Naive B cell (primary cell): ENCODE measurements at regions not wholly inside any gene's neighbourhood (a gene's known extent, or its start where the extent isn't known, plus 50 kb on each side); places are given as distances from the start of the nearest gene placed in this dataset.
A peak's percentile ranks its signal among the peaks of the same experiment; 100 is the strongest.
"Not testable (repeated sequence)": the region's sequence is repeated elsewhere in the genome, so short reads cannot be mapped to it uniquely, and the experiment has no call there.

Experiments
- ATAC-seq, 2 donors: fragments of 150-1000 bp; cut with Tn5 transposase; 2 replicates each; pipeline ENCODE4 v1.10.0; 2021; ENCODE audit warnings: low read depth in 2 of 2, mild to moderate bottlenecking in 2 of 2, moderate library complexity in 2 of 2
- DNase-seq: peaks from one replicate; pipeline ENCODE4 v3.0.0; 2022
- H3K27ac Mint-ChIP-seq, 6 donors: one replicate each; pipeline ENCODE4 v1.8.0; 2020 to 2022; ENCODE audit warnings: mild to moderate bottlenecking in 6 of 6, mixed read lengths in 6 of 6, moderate library complexity in 5 of 6, inconsistent platforms in 2 of 6
- H3K27me3 Mint-ChIP-seq, 3 donors: one replicate each; pipeline ENCODE4 v1.8.0; 2021 to 2022; ENCODE audit warnings: mixed read lengths in 3 of 3, mild to moderate bottlenecking in 1 of 3
- H3K36me3 Mint-ChIP-seq, 2 donors: one replicate each; pipeline ENCODE4 v1.8.0; 2020 to 2022; ENCODE audit warnings: mixed read lengths in 2 of 2, inconsistent platforms in 1 of 2, mild to moderate bottlenecking in 1 of 2
- H3K4me1 Mint-ChIP-seq, 3 donors: one replicate each; pipeline ENCODE4 v1.8.0; 2020 to 2022; ENCODE audit warnings: mixed read lengths in 3 of 3, inconsistent platforms in 1 of 3, mild to moderate bottlenecking in 1 of 3, moderate library complexity in 1 of 3
- H3K4me3 Mint-ChIP-seq, 8 donors: one replicate each; pipeline ENCODE4 v1.8.0; 2020 to 2022; ENCODE audit warnings: mild to moderate bottlenecking in 8 of 8, mixed read lengths in 8 of 8, moderate library complexity in 8 of 8, inconsistent platforms in 2 of 8
- H3K9me3 Mint-ChIP-seq, 7 donors: one replicate each; pipeline ENCODE4 v1.8.0; 2020 to 2022; ENCODE audit warnings: mixed read lengths in 7 of 7, mild to moderate bottlenecking in 5 of 7, inconsistent platforms in 2 of 7, moderate library complexity in 1 of 7

DNA sequence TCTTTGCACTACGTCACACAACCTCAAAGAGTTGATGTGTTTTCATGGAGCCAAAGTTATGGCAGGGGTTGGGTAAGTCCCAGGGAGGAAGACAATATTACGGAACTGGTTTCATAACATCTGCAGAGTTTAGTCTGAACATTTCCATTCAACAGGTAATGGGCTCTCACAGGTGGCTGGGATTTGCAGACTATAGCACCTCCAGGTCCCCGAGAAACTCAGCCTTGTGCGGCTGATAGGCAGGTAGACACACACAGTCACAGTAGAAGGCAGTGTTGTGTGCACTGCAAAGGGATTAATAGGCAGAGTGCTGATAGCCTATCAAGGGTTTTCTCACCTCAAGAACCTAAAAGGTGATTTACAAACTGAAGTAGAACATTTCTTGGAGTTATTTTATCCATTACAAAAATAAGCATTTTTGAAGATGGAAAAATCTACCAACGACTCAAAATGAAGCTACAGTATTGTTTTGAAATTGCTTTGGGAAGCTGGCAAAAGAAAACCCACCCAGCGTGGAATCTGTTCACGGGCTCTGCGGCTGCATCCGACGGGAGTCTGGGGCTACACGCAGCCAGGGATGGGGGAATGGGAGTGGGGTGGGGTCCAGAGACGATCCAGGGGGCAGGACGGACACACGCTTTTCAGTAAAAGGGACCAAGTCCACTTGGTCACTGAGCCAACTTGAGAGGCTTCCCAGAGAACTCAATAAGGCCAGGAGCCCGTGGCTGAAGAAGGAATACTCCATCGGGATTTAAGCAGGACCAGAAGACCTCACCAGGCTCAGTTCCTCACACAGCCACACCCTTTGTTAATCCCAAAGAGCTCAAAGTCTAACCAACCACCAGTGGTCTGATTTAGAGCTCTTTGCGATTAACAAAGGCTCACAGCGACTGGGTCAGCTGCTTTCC is 82.9 kb downstream of the CHRNA1 start:
- Mint-ChIP-seq H3K9me3 (no peaks in the 10 kb centered on the region), H3K4me3 (peak overlapping the region; percentile 74 to 93 (median 89)), H3K4me1 (peaks cover 14 to 21% (median 20%) of the 10 kb centered on the region in 3 donors), H3K27me3 (no peaks in the 10 kb centered on the region), H3K27ac (peak overlapping the region in 4 of 6 donors; percentile 46 to 91 (median 73)), H3K36me3 (no peaks in the 10 kb centered on the region)
- ATAC-seq (no peak), DNase-seq (no peak)

DNA sequence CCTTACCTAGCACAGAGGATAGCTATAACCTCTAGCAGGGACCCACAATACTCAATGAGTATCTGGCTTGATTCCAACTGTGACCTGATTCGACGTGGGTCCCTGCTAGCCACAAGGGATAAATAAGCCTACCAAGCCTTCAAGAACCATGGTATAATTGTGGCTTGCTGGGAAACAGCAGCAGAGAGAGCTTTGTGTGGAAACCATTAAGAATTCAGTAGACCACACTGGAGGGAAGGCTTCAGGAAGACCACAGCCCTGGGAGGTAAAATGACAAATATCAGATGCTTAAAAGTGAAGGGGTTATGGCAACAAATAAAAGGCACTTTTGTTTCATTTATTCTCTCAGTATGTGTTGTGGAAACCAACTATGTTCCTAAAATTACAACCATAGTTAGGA is 82.6 kb upstream of the WIPF1 start:
- DNase-seq = no peak
- Mint-ChIP-seq H3K27ac (peak overlapping the region in 2 of 6 donors; percentile 16 to 17), H3K36me3 (no peaks in the 10 kb centered on the region), H3K9me3 (no peaks in the 10 kb centered on the region), H3K4me1 (peaks cover 17 to 28% (median 21%) of the 10 kb centered on the region in 3 donors), H3K4me3 (peak overlapping the region in 6 of 8 donors; percentile 3 to 90 (median 52)), H3K27me3 (no peaks in the 10 kb centered on the region)
- ATAC-seq = no peak

DNA sequence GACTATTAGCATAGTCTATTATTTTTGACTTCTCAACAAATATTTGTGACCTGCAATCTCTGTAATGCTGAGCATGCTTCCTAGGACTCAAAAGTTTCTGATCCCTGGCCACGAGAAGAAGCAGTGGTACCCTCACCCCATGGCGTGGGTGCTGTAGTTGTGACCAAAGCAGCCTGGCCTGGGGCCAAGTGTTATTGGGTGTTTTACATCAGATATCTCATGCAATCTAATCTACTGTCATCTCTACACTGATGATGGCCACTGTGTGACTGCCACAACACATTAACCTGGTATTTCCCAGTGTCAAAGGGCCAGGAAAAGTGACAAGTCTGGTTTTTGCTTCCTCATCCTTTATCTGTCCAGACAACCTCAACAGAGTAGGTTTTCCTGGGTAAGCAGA is 80.8 kb upstream of the WIPF1 start:
- Mint-ChIP-seq H3K9me3 (no peaks in the 10 kb centered on the region), H3K4me3 (peak overlapping the region in 1 of 8 donors; percentile 40), H3K4me1 (peaks cover 14 to 26% (median 16%) of the 10 kb centered on the region in 3 donors), H3K36me3 (no peaks in the 10 kb centered on the region), H3K27ac (peak overlapping the region in 1 of 6 donors; percentile 57), H3K27me3 (no peaks in the 10 kb centered on the region)
- DNase-seq = no peak
- ATAC-seq = no peak

DNA sequence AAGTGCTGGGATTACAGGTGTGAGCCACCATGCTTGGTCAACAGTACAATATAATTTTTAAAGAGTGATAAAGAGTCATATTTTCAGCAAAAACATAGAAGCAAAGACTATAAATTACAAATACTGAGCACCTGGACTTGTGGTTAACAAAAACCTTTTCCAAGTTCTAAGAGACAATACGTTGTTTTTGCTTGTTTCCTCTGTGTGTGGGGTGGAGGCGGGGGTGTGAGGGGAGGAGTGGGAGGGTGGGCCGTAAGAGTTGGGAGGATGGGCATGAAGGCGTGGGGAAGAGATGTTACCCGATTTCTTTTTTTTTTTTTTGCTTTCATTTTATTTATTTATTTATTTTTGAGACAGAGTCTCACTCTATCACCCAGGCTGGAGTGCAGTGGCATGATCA is 78.0 kb upstream of the WIPF1 start:
- Mint-ChIP-seq H3K27me3 (no peaks in the 10 kb centered on the region), H3K27ac (peak overlapping the region in 2 of 6 donors; percentile 78 to 82), H3K4me3 (no peak overlapping the region), H3K4me1 (peaks cover 0 to 11% (median 4%) of the 10 kb centered on the region in 3 donors), H3K36me3 (peaks cover 10 to 18% of the 10 kb centered on the region in 2 donors), H3K9me3 (peaks cover 4 to 19% (median 11%) of the 10 kb centered on the region in 7 donors)
- DNase-seq (no peak), ATAC-seq (no peak)

DNA sequence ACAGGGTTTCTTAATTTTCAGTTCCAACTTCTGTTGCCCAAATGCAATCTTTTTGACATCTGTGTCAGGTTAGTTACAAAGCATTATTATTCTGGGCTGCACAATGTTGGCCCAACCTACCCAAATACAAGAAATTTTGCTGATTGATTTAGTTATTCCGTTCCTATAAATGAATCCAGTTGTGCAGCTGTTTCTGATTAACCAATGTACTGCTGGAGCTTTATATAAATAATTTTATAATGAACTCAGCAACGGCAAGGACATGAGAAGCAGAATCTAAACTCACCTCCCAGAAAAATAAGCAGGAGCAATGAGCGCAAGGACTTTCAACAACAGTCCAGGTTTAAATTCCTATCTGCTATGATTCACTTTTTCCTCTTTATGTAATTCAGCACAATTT is 76.3 kb upstream of the WIPF1 start:
- peaks cover 10 to 18% of the 10 kb centered on the region in 2 donors for H3K36me3 Mint-ChIP-seq
- no peaks in the 10 kb centered on the region for H3K27me3 Mint-ChIP-seq
- no peak for DNase-seq
- no peak overlapping the region for H3K4me3 Mint-ChIP-seq
- H3K27ac Mint-ChIP-seq = no peak overlapping the region
- peaks cover 0 to 11% (median 3%) of the 10 kb centered on the region in 3 donors for H3K4me1 Mint-ChIP-seq
- peaks cover 4 to 19% (median 12%) of the 10 kb centered on the region in 7 donors for H3K9me3 Mint-ChIP-seq
- no peak for ATAC-seq

DNA sequence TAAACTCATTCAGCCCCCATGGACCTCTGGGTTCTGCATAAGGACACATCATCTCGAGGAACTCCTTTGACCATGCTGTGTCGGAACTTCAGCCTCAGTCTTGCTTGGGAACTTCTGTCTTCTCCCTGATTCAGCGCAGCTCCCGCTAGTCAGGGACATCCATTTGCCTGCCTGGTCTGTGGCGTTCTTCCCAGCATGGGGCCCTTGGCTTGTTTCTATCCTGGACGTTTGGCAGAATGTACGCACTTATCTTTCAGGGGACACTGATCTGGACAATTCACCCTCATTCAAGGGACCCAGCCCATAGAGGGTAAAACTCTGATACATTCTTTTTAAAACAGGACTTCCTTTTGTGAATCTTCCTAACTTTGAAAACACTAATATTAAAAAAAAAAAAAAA is 75.8 kb upstream of the WIPF1 start:
- Mint-ChIP-seq H3K4me3 (no peak overlapping the region), H3K27me3 (no peaks in the 10 kb centered on the region), H3K27ac (no peak overlapping the region), H3K36me3 (peaks cover 10 to 18% of the 10 kb centered on the region in 2 donors), H3K4me1 (peaks cover 2 to 11% (median 4%) of the 10 kb centered on the region in 3 donors), H3K9me3 (peaks cover 4 to 19% (median 12%) of the 10 kb centered on the region in 7 donors)
- DNase-seq (no peak), ATAC-seq (no peak)

DNA sequence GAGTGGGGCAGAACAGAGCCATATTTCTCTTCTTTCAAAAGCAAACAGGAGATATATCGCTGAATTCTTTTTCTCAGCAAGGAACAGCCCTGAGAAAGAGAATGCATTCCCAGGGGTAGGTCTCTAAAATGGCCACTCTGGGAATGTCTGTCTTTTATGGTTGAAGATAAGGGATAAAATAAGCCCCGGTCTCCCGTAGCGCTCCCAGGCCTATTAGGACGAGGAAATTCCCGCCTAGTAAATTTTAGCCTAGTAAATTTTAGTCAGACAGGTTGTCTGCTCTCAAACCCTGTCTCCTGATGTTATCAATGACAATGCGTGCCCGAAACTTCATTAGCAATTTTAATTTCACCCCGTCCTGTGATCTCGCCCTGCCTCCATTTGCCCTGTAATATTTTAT is 73.9 kb upstream of the WIPF1 start:
- peaks cover 4 to 19% (median 12%) of the 10 kb centered on the region in 7 donors for H3K9me3 Mint-ChIP-seq
- not testable (repeated sequence) for H3K4me3 Mint-ChIP-seq, H3K27me3 Mint-ChIP-seq, ATAC-seq, DNase-seq, H3K27ac Mint-ChIP-seq
- H3K4me1 Mint-ChIP-seq = peaks cover 17 to 27% (median 20%) of the 10 kb centered on the region in 3 donors
- H3K36me3 Mint-ChIP-seq = peaks cover 10 to 18% of the 10 kb centered on the region in 2 donors

DNA sequence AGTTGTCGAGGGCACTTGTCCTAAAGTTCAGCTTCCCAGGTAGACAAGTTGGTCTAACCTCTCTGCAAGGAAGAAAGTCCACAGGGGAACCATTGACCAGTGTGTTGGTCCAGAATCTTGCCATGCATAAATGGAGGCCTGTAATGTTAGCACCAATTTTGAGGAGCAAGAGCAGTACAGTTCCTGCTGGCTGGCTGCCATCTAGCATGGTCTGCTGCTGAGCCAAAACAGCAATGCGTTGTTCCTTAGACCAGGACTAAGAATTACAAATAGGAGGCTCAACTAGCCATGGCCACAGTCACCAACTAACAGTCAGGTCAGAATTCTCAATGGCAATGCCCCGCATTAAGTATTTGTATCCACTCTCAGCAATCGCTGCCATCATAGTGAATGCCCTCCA is 72.8 kb upstream of the WIPF1 start:
- Mint-ChIP-seq H3K9me3 (peaks cover 4 to 19% (median 12%) of the 10 kb centered on the region in 7 donors), H3K36me3 (peaks cover 10 to 18% of the 10 kb centered on the region in 2 donors), H3K27ac (no peak overlapping the region), H3K4me3 (peak overlapping the region in 1 of 8 donors; percentile 73), H3K4me1 (peaks cover 15 to 21% (median 20%) of the 10 kb centered on the region in 3 donors), H3K27me3 (no peaks in the 10 kb centered on the region)
- DNase-seq (no peak), ATAC-seq (no peak)

DNA sequence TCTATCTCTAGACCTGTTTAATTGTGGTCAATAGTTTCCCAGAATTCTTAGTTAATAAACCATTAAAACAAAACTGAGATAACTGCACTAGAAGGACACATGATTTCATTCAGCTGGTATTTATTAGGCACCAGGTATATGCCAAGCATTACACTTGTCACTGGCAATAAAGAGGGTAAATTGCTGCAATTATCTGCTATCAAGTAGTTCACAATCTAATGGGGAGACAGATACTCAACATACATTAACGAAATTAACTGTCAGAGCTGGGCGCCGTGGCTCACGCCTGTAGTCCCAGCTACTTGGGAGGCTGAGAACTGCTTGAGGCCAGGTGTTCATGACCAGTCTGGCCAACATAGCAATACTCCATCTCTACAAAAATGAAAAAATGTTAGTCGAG is 71.7 kb upstream of the WIPF1 start:
- peaks cover 4 to 19% (median 12%) of the 10 kb centered on the region in 7 donors for H3K9me3 Mint-ChIP-seq
- ATAC-seq = no peak
- H3K4me1 Mint-ChIP-seq = peaks cover 17 to 20% (median 20%) of the 10 kb centered on the region in 3 donors
- DNase-seq = no peak
- H3K4me3 Mint-ChIP-seq = no peak overlapping the region
- H3K27me3 Mint-ChIP-seq = no peaks in the 10 kb centered on the region
- no peak overlapping the region for H3K27ac Mint-ChIP-seq
- H3K36me3 Mint-ChIP-seq = peaks cover 10 to 18% of the 10 kb centered on the region in 2 donors

DNA sequence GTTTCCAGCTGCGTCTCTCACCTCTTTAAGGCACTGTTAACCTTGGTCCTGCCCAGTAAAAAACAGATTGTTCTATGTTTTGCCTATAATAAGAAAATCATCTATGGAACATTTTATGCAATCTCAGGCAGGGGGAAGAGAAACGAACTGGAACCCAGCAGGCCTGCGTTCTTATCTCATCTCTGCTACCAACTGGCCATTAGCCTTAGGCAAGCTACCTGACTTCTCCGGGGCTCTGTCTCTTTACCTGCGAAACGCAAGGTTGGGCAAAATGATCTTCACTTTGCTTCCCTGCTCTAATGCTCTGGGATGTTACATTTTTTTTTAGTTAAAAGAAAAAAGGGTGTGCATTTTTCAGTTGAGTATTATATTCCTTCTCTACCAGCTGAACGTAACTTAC is 70.5 kb upstream of the WIPF1 start:
- Mint-ChIP-seq H3K4me3 (no peak overlapping the region), H3K27me3 (no peaks in the 10 kb centered on the region), H3K36me3 (peaks cover 10 to 18% of the 10 kb centered on the region in 2 donors), H3K27ac (no peak overlapping the region), H3K4me1 (peaks cover 26 to 33% (median 32%) of the 10 kb centered on the region in 3 donors), H3K9me3 (peaks cover 4 to 19% (median 12%) of the 10 kb centered on the region in 7 donors)
- no peak for ATAC-seq
- DNase-seq = no peak

DNA sequence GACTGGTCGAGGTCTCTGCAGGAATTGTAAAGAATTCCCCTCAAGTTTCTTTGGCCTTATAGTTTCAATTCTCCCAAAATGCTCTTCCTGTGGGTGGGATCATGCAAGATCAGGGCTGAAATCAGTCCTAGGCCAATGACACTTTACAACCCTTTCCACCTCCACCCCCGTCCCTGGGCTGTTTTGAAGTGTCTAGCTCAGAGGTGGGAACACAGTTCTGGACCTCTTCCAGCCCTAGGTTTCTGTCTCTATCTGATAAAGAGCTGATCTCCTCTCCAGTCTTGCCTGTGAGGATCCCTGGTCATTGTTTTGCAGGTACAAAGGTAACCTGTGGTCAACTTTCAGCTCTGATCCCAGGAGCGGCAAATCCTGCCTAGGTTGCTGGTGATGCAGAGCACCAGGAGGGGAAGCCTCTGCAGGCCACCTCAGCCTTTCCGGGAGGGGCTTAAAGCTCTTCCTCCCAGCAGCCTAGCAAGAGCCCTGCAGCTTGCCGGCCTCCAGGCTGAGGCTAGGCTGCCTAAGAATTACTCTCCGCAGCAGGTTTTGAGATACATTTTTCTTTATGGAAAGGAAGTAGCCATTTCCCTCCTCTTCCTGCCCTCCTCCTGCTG is 69.8 kb upstream of the WIPF1 start:
- DNase-seq (no peak), ATAC-seq (no peak)
- Mint-ChIP-seq H3K4me3 (peak overlapping the region in 1 of 8 donors; percentile 59), H3K4me1 (peaks cover 31 to 40% (median 39%) of the 10 kb centered on the region in 3 donors), H3K27ac (peak overlapping the region in 2 of 6 donors; percentile 23 to 52), H3K36me3 (peaks cover 10 to 13% of the 10 kb centered on the region in 2 donors), H3K27me3 (no peaks in the 10 kb centered on the region), H3K9me3 (peaks cover 4 to 15% (median 10%) of the 10 kb centered on the region in 7 donors)

DNA sequence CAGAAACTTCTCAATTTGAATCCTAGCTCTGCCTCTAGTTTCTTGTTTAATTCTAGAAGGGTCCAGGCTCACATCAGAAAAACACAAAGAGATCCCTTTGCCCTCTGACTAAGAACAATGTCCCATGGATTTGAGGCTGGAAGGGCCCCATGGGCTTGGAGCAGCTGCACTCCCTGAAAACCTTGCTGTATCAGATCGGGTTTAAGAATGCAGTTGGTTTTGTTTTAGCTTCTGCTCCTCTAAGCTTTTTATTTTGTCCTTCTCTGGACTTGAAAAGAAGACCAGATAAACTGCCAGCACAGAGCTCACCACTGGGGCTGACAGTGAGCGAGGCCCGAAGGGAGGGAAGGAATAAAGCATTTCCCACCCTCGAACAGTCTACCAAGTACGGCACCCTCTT is 69.2 kb upstream of the WIPF1 start:
- H3K27me3 Mint-ChIP-seq = no peaks in the 10 kb centered on the region
- H3K4me1 Mint-ChIP-seq = peaks cover 31 to 42% (median 41%) of the 10 kb centered on the region in 3 donors
- ATAC-seq (no peak), DNase-seq (no peak)
- peak overlapping the region in 1 of 8 donors; percentile 22 for H3K4me3 Mint-ChIP-seq
- peaks cover 1 to 10% (median 6%) of the 10 kb centered on the region in 7 donors for H3K9me3 Mint-ChIP-seq
- H3K36me3 Mint-ChIP-seq = peaks cover 8 to 10% of the 10 kb centered on the region in 2 donors
- peak overlapping the region in 1 of 6 donors; percentile 23 for H3K27ac Mint-ChIP-seq

DNA sequence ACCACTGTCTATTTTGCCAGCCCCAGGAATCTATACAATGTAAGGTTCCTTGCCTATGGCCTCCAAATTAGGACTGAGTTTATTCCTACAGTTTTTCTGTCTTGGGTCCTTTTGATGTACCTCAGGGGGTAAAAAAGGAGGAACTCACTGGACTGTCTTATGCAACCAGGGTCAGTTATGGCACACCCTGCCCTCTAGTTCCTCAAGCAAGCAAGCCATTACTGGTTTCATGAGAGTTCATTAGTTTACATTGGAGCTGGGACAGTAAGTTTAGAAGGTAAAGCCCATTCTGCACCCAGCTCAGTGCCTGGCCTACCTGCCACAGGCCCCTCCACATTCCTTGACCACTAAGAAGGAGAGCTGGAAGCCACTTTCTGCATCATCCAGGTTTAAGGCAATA is 68.7 kb upstream of the WIPF1 start:
- H3K4me1 Mint-ChIP-seq = peaks cover 31 to 47% (median 44%) of the 10 kb centered on the region in 3 donors
- DNase-seq (no peak), ATAC-seq (no peak)
- H3K9me3 Mint-ChIP-seq = peaks cover 0 to 6% (median 2%) of the 10 kb centered on the region in 7 donors
- no peaks in the 10 kb centered on the region for H3K27me3 Mint-ChIP-seq
- no peak overlapping the region for H3K27ac Mint-ChIP-seq
- peaks cover 3 to 5% of the 10 kb centered on the region in 2 donors for H3K36me3 Mint-ChIP-seq
- no peak overlapping the region for H3K4me3 Mint-ChIP-seq
